OCI-LY7 (cell line): ENCODE measurements at regions not wholly inside any gene's neighbourhood (a gene's known extent, or its start where the extent isn't known, plus 50 kb on each side); places are given as distances from the start of the nearest gene placed in this dataset.

Source experiments
- BruUV-seq: library from RNA; stranded (reverse); fragments of 400-500 nt; replicated peaks from 2 replicates; lab custom pipeline; 2021; lab: Mats Ljungman, UMichigan
- CTCF ChIA-PET: fragments of 300-600 bp; sonication (Branson Sonifier 250); formaldehyde crosslinking; loops from one replicate; lab custom pipeline; 2022; ENCODE audit warnings: antibody characterized with exemption; ENCODE audit not compliant: unreplicated experiment; lab: Charles Lee
- POLR2A ChIA-PET: fragments of 300-600 bp; sonication (Branson Sonifier 250); formaldehyde crosslinking; loops from one replicate; lab custom pipeline; 2022; ENCODE audit warnings: antibody characterized with exemption; lab: Charles Lee
- DNase-seq: peaks from one replicate; pipeline ENCODE4 v3.0.0-alpha.2; 2015; ENCODE audit warnings: low spot score
- H2AFZ ChIP-seq: fragments of 200-600 bp; sonication (generic), shearing (Covaris generic); 2 replicates; pipeline ENCODE4 v1.6.1; 2014; ENCODE audit warnings: mild to moderate bottlenecking, antibody characterized with exemption, low read length, moderate library complexity
- H3K27ac ChIP-seq: fragments of 200-600 bp; sonication (generic); 2 replicates; pipeline ENCODE4 v1.5.1; 2014; ENCODE audit warnings: mixed run types, low read depth, mild to moderate bottlenecking, moderate library complexity, low read length, inconsistent platforms; ENCODE audit not compliant: poor library complexity, severe bottlenecking
- H3K36me3 ChIP-seq: fragments of 200-600 bp; sonication (generic); 2 replicates; pipeline ENCODE4 v1.6.1; 2014; ENCODE audit warnings: mild to moderate bottlenecking, antibody characterized with exemption, low read length, moderate library complexity, mixed read lengths; ENCODE audit not compliant: insufficient read depth
- H3K4me1 ChIP-seq: fragments of 200-600 bp; sonication (generic); 2 replicates; pipeline ENCODE4 v1.5.1; 2014; ENCODE audit warnings: mild to moderate bottlenecking, low read length; ENCODE audit not compliant: insufficient read depth, poor library complexity, severe bottlenecking
- H3K4me2 ChIP-seq: fragments of 200-600 bp; sonication (generic); 2 replicates; pipeline ENCODE4 v1.6.1; 2014; ENCODE audit warnings: mild to moderate bottlenecking, low read length
- H3K4me3 ChIP-seq: fragments of 200-600 bp; sonication (generic); 2 replicates; pipeline ENCODE4 v1.5.1; 2014; ENCODE audit warnings: mild to moderate bottlenecking, low read depth, low read length; ENCODE audit not compliant: poor library complexity, severe bottlenecking
- H3K79me2 ChIP-seq: fragments of 200-600 bp; sonication (generic); 2 replicates; pipeline ENCODE4 v1.6.1; 2016; ENCODE audit warnings: low read depth, mild to moderate bottlenecking, low read length, moderate library complexity, mixed read lengths; ENCODE audit not compliant: insufficient read depth
- H3K9me2 ChIP-seq: fragments of 200-600 bp; sonication (generic); 2 replicates; pipeline ENCODE4 v1.6.1; 2016; ENCODE audit warnings: mild to moderate bottlenecking, low read length, mixed read lengths; ENCODE audit not compliant: insufficient read depth
- H3K9me3 ChIP-seq: fragments of 200-600 bp; sonication (generic); 2 replicates; pipeline ENCODE4 v1.6.1; 2014; ENCODE audit warnings: mild to moderate bottlenecking, mixed run types, low read length, mixed read lengths
- H4K20me1 ChIP-seq: fragments of 200-600 bp; sonication (generic); 2 replicates; pipeline ENCODE4 v1.6.1; 2014; ENCODE audit warnings: mild to moderate bottlenecking, antibody characterized with exemption, low read length, moderate library complexity, mixed read lengths; ENCODE audit not compliant: insufficient read depth
- EZH2phosphoT487 ChIP-seq: fragments of 200-600 bp; sonication (generic); IDR thresholded peaks from 2 replicates; pipeline ENCODE4 v1.6.1; 2018; ENCODE audit warnings: low read depth, borderline replicate concordance, mild to moderate bottlenecking, mixed run types, antibody characterized with exemption, low read length, moderate library complexity, mixed read lengths
- intact Hi-C: fragments of 100-400 bp; cut with micrococcal nuclease; formaldehyde crosslinking; loops from one replicate; pipeline ENCODE4 v1.10.0; 2022; ENCODE audit not compliant: unreplicated experiment
- TF ChIP-seq, protein P1 (sequence below): fragments of 200-600 bp; sonication (generic); conservative IDR thresholded peaks from 2 replicates; pipeline ENCODE4 v1.5.1; 2014; ENCODE audit warnings: mild to moderate bottlenecking, antibody characterized with exemption, low read length, moderate library complexity, mixed read lengths

DNA sequence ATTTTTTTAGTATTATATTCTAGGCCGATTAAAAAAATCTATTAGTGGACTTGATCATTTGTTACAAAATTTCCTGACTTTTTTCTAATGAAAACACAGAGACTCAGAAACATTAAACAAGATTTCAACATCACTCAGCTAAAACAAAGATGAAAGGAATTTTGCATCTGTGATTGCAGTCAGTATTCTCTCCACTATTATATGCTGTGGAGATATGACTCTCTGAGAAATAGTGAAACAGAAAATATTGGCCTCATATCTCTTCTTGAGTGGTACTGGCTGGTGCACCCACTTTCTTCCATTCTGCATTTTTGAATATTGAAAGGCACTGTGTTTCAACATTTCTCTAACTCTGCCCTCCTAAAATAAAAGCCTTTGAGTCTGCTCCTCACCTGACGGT, 914.2 kb downstream of the TSN start:
- no peaks in the 10 kb centered on the region for H3K4me1 ChIP-seq
- H3K4me2 ChIP-seq = no peak overlapping the region
- H3K27ac ChIP-seq = no peak overlapping the region
- intact Hi-C loops = no loop called here
- POLR2A ChIA-PET = no interaction called here
- CTCF ChIA-PET = no interaction called here
- H3K9me3 ChIP-seq = no peaks in the 10 kb centered on the region
- TF ChIP-seq, protein P1, sequence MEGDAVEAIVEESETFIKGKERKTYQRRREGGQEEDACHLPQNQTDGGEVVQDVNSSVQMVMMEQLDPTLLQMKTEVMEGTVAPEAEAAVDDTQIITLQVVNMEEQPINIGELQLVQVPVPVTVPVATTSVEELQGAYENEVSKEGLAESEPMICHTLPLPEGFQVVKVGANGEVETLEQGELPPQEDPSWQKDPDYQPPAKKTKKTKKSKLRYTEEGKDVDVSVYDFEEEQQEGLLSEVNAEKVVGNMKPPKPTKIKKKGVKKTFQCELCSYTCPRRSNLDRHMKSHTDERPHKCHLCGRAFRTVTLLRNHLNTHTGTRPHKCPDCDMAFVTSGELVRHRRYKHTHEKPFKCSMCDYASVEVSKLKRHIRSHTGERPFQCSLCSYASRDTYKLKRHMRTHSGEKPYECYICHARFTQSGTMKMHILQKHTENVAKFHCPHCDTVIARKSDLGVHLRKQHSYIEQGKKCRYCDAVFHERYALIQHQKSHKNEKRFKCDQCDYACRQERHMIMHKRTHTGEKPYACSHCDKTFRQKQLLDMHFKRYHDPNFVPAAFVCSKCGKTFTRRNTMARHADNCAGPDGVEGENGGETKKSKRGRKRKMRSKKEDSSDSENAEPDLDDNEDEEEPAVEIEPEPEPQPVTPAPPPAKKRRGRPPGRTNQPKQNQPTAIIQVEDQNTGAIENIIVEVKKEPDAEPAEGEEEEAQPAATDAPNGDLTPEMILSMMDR = no peak
- H3K36me3 ChIP-seq = no peaks in the 10 kb centered on the region
- H3K79me2 ChIP-seq = no peaks in the 10 kb centered on the region
- no peak for DNase-seq
- no peaks in the 10 kb centered on the region for H4K20me1 ChIP-seq
- H3K9me2 ChIP-seq = no peaks in the 10 kb centered on the region
- H3K4me3 ChIP-seq = no peak overlapping the region
- H2AFZ ChIP-seq = no peak overlapping the region
- BruUV-seq = no TSS peak

DNA sequence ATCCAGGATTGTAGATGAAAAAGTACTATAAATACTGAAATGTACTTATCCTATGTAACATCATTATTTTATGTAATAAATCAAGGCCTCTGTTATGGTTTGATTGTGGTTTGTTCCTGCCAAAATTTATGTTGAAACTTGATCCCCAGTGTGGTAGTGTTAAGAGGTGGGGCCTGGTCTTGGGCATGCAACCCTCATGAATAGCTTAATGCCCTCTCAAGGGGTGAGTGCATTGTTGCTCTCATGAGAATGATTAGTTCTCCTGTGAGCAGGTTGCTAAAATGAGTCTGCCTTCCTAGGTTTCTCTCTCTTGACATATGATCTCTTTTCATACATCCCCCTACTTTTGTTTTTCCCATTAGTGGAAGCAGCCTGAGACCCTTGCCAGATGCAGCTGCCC, 915.4 kb downstream of the TSN start:
- Histone ChIP-seq H3K27ac (no peak overlapping the region), H3K9me3 (no peaks in the 10 kb centered on the region), H3K36me3 (no peaks in the 10 kb centered on the region), H3K79me2 (no peaks in the 10 kb centered on the region), H3K4me2 (no peak overlapping the region), H3K9me2 (no peaks in the 10 kb centered on the region), H3K4me1 (no peaks in the 10 kb centered on the region), H2AFZ (no peak overlapping the region), H4K20me1 (no peaks in the 10 kb centered on the region), H3K4me3 (no peak overlapping the region)
- TF ChIP-seq EZH2phosphoT487 = no peak
- TF ChIP-seq, protein P1 = no peak
- POLR2A ChIA-PET = no interaction called here
- intact Hi-C loops = no loop called here
- no peak for DNase-seq
- CTCF ChIA-PET = no interaction called here
- BruUV-seq = no TSS peak

DNA sequence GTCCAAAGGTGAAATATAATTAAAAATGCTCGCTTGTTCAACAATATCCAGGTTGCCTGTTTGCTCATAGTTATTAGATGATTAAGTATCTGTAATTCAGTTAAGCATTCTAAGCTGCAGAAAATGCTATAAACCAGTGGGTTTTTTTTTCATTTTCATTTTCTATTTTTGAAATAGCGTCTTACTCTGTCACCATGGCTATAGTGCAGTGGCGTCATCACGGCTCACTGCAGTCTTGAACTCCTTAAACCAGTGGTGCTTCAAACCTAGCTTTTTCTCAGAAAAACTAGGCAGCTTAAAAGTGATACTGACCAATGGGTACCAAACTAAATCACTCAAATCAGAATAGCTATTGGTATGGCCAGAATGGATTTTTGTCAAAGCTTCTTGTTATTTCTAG, 925.2 kb downstream of the TSN start:
- no TSS peak for BruUV-seq
- CTCF ChIA-PET = no interaction called here

More for the DNA sequence above, 925.2 kb downstream of the TSN start:
- Histone ChIP-seq H3K9me3 (no peaks in the 10 kb centered on the region), H3K4me1 (no peaks in the 10 kb centered on the region), H3K27ac (no peak overlapping the region), H3K4me2 (no peak overlapping the region), H3K4me3 (no peak overlapping the region), H4K20me1 (no peaks in the 10 kb centered on the region), H3K9me2 (no peaks in the 10 kb centered on the region), H2AFZ (no peak overlapping the region), H3K79me2 (no peaks in the 10 kb centered on the region), H3K36me3 (no peaks in the 10 kb centered on the region)
- POLR2A ChIA-PET = interaction anchor here (0.8 kb wide), 1 partner anchor 252 kb away, joined by 4 read pairs; no protein-coding TSS in a partner anchor
- intact Hi-C loops = no loop called here
- no peak for DNase-seq
- TF ChIP-seq, protein P1 = no peak
- no peak for TF ChIP-seq EZH2phosphoT487
